ENCODE measurements at regions not wholly inside any gene's neighbourhood (a gene's known extent, or its start where the extent isn't known, plus 50 kb on each side); places are given as distances from the start of the nearest gene placed in this dataset.

DNA sequence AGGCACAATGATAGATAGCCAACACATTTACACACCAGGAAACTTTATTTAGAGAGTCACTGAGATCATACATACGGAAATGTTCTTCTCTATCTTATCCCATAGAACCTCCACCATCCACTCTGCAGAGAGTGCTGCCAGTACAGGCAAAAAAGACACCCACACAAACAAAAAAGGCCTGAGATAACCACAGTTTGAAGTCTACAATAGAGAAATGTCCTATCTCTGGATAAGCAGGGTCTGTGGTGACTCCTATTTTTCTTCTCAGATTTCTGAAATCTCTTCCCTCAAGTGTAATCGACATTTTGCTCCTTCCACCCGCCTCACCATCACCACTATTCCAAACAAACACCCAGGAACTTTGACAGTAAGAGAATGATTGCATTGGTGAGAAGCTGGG, 413.9 kb upstream of the NR2F2 start:
- no TSS peak for BruUV-seq (replicated peaks)
- Histone ChIP-seq H3K27ac (ENCODE audit: low read depth, low read length, poor library complexity, severe bottlenecking) (no peak overlapping the region), H3K27me3 (replicated peaks; ENCODE audit: insufficient read depth, low read depth, low read length, poor library complexity) (no peaks in the 10 kb centered on the region), H3K36me3 (ENCODE audit: insufficient read depth, low read length, poor library complexity, severe bottlenecking) (no peaks in the 10 kb centered on the region), H3K4me1 (ENCODE audit: insufficient read depth, low read length, poor library complexity, severe bottlenecking) (no peaks in the 10 kb centered on the region), H3K9me3 (ENCODE audit: low read depth, low read length, poor library complexity, severe bottlenecking) (no peaks in the 10 kb centered on the region), H3K4me3 (ENCODE audit: low read depth, low read length, poor library complexity, severe bottlenecking) (no peak overlapping the region)
- POLR2A ChIA-PET (ENCODE audit: low non-redundant PET) = no interaction called here
- no peak for DNase-seq (ENCODE audit: low spot score)
- TF ChIP-seq, protein P1, sequence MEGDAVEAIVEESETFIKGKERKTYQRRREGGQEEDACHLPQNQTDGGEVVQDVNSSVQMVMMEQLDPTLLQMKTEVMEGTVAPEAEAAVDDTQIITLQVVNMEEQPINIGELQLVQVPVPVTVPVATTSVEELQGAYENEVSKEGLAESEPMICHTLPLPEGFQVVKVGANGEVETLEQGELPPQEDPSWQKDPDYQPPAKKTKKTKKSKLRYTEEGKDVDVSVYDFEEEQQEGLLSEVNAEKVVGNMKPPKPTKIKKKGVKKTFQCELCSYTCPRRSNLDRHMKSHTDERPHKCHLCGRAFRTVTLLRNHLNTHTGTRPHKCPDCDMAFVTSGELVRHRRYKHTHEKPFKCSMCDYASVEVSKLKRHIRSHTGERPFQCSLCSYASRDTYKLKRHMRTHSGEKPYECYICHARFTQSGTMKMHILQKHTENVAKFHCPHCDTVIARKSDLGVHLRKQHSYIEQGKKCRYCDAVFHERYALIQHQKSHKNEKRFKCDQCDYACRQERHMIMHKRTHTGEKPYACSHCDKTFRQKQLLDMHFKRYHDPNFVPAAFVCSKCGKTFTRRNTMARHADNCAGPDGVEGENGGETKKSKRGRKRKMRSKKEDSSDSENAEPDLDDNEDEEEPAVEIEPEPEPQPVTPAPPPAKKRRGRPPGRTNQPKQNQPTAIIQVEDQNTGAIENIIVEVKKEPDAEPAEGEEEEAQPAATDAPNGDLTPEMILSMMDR (conservative IDR thresholded peaks at IDR 0.05; ENCODE audit: low read depth, low read length) = no peak
- no peak for TF ChIP-seq EZH2 (IDR thresholded peaks at IDR 0.05; ENCODE audit: borderline replicate concordance, low read depth, low read length, poor library complexity, severe bottlenecking)
- CTCF ChIA-PET = no interaction called here
- intact Hi-C loops (cut with micrococcal nuclease; ENCODE audit: unreplicated experiment) = no loop called here

- DNase-seq (ENCODE audit: low spot score) = no peak
- intact Hi-C loops (cut with micrococcal nuclease; ENCODE audit: unreplicated experiment) = no loop called here
- H3K36me3 ChIP-seq (ENCODE audit: insufficient read depth, low read length, poor library complexity, severe bottlenecking) = no peaks in the 10 kb centered on the region
- no peak overlapping the region for H3K27ac ChIP-seq (ENCODE audit: low read depth, low read length, poor library complexity, severe bottlenecking)
- H3K4me1 ChIP-seq (ENCODE audit: insufficient read depth, low read length, poor library complexity, severe bottlenecking) = no peaks in the 10 kb centered on the region
- CTCF ChIA-PET = no interaction called here
- POLR2A ChIA-PET (ENCODE audit: low non-redundant PET) = no interaction called here
- H3K27me3 ChIP-seq (replicated peaks; ENCODE audit: insufficient read depth, low read depth, low read length, poor library complexity) = no peaks in the 10 kb centered on the region
- H3K4me3 ChIP-seq (ENCODE audit: low read depth, low read length, poor library complexity, severe bottlenecking) = no peak overlapping the region
- BruUV-seq (replicated peaks) = no TSS peak
- H3K9me3 ChIP-seq (ENCODE audit: low read depth, low read length, poor library complexity, severe bottlenecking) = no peaks in the 10 kb centered on the region
- TF ChIP-seq, protein P1 (conservative IDR thresholded peaks at IDR 0.05; ENCODE audit: low read depth, low read length) = no peak
- TF ChIP-seq EZH2 (IDR thresholded peaks at IDR 0.05; ENCODE audit: borderline replicate concordance, low read depth, low read length, poor library complexity, severe bottlenecking) = no peak
These were observed 412.0 kb upstream of the NR2F2 start for GRCh38 chr15:95918525-95918924.

GRCh38 chr15:95919460-95919859, 411.0 kb upstream of the NR2F2 start:
- POLR2A ChIA-PET (ENCODE audit: low non-redundant PET) = no interaction called here
- intact Hi-C loops (cut with micrococcal nuclease; ENCODE audit: unreplicated experiment) = no loop called here
- H3K9me3 ChIP-seq (ENCODE audit: low read depth, low read length, poor library complexity, severe bottlenecking) = no peaks in the 10 kb centered on the region
- CTCF ChIA-PET = no interaction called here
- H3K4me1 ChIP-seq (ENCODE audit: insufficient read depth, low read length, poor library complexity, severe bottlenecking) = no peaks in the 10 kb centered on the region
- no peak overlapping the region for H3K27ac ChIP-seq (ENCODE audit: low read depth, low read length, poor library complexity, severe bottlenecking)
- no peak for TF ChIP-seq EZH2 (IDR thresholded peaks at IDR 0.05; ENCODE audit: borderline replicate concordance, low read depth, low read length, poor library complexity, severe bottlenecking)
- no peaks in the 10 kb centered on the region for H3K27me3 ChIP-seq (replicated peaks; ENCODE audit: insufficient read depth, low read depth, low read length, poor library complexity)
- no peak overlapping the region for H3K4me3 ChIP-seq (ENCODE audit: low read depth, low read length, poor library complexity, severe bottlenecking)
- no peak for DNase-seq (ENCODE audit: low spot score)
- H3K36me3 ChIP-seq (ENCODE audit: insufficient read depth, low read length, poor library complexity, severe bottlenecking) = no peaks in the 10 kb centered on the region
- BruUV-seq (replicated peaks) = no TSS peak

- intact Hi-C loops (cut with micrococcal nuclease; ENCODE audit: unreplicated experiment) = no loop called here
- no peak overlapping the region for H3K27ac ChIP-seq (ENCODE audit: low read depth, low read length, poor library complexity, severe bottlenecking)
- no peaks in the 10 kb centered on the region for H3K9me3 ChIP-seq (ENCODE audit: low read depth, low read length, poor library complexity, severe bottlenecking)
- no peak overlapping the region for H3K4me3 ChIP-seq (ENCODE audit: low read depth, low read length, poor library complexity, severe bottlenecking)
- no TSS peak for BruUV-seq (replicated peaks)
- POLR2A ChIA-PET (ENCODE audit: low non-redundant PET) = no interaction called here
- CTCF ChIA-PET = interaction anchor here (0.6 kb wide), 1 partner anchor 1945 kb away, joined by 3 read pairs; no protein-coding TSS in a partner anchor
- TF ChIP-seq EZH2 (IDR thresholded peaks at IDR 0.05; ENCODE audit: borderline replicate concordance, low read depth, low read length, poor library complexity, severe bottlenecking) = no peak
- TF ChIP-seq, protein P1 (conservative IDR thresholded peaks at IDR 0.05; ENCODE audit: low read depth, low read length) = no peak
- H3K4me1 ChIP-seq (ENCODE audit: insufficient read depth, low read length, poor library complexity, severe bottlenecking) = no peaks in the 10 kb centered on the region
- H3K27me3 ChIP-seq (replicated peaks; ENCODE audit: insufficient read depth, low read depth, low read length, poor library complexity) = no peaks in the 10 kb centered on the region
- no peaks in the 10 kb centered on the region for H3K36me3 ChIP-seq (ENCODE audit: insufficient read depth, low read length, poor library complexity, severe bottlenecking)
- DNase-seq (ENCODE audit: low spot score) = no peak
These were observed 409.1 kb upstream of the NR2F2 start for GRCh38 chr15:95921404-95921803.
